ENCODE measurements at regions not wholly inside any gene's neighbourhood (a gene's known extent, or its start where the extent isn't known, plus 50 kb on each side); places are given as distances from the start of the nearest gene placed in this dataset.

DNA sequence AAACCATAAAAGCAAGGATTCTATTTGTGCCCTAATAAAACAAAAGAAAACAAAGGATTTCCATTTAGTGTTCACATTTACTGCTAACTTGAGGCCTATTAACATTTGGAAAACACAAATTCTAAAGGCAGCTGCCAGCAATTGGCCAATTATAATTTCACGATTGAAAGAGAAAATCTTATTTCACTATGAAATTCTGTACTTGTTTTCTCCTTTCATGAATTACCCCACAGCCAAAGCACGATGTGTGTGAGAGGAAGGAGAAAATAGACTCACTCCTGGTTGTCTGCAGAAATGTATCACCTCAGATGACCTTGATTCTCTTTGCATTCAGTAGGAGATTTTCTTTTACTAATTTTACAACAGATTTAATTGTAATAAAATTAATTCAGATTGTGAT is 242.8 kb upstream of the GBE1 start:
- no peak for TF ChIP-seq EZH2phosphoT487 (conservative IDR thresholded peaks at IDR 0.05; ENCODE audit: low read length)
- TF ChIP-seq, protein P1, sequence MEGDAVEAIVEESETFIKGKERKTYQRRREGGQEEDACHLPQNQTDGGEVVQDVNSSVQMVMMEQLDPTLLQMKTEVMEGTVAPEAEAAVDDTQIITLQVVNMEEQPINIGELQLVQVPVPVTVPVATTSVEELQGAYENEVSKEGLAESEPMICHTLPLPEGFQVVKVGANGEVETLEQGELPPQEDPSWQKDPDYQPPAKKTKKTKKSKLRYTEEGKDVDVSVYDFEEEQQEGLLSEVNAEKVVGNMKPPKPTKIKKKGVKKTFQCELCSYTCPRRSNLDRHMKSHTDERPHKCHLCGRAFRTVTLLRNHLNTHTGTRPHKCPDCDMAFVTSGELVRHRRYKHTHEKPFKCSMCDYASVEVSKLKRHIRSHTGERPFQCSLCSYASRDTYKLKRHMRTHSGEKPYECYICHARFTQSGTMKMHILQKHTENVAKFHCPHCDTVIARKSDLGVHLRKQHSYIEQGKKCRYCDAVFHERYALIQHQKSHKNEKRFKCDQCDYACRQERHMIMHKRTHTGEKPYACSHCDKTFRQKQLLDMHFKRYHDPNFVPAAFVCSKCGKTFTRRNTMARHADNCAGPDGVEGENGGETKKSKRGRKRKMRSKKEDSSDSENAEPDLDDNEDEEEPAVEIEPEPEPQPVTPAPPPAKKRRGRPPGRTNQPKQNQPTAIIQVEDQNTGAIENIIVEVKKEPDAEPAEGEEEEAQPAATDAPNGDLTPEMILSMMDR (IDR thresholded peaks at IDR 0.05; ENCODE audit: insufficient read depth, low read length, poor library complexity, severe bottlenecking) = no peak

Measured in SU-DHL-6 (cell line).